ENCODE measurements at regions not wholly inside any gene's neighbourhood (a gene's known extent, or its start where the extent isn't known, plus 50 kb on each side); places are given as distances from the start of the nearest gene placed in this dataset.

DNA sequence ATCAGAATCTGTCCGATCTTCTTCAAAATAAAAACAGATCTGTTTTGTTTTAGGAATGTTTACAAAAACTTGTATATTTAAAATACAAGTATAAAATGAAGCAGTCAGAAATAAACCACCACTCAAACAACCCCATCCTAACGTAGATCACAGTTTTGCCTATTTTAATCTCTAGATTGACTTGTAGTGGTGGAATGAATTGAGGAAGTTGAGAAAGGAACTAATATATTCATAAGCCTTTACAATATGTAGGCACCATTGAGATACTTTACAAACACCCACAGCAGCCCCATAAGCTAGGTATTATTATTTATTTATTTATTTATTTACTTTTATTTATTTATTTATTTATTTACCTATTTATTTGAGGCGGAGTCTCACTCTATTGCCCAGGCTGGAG is 52.3 kb upstream of the KLF3 start:
- TF ChIP-seq, protein P1, sequence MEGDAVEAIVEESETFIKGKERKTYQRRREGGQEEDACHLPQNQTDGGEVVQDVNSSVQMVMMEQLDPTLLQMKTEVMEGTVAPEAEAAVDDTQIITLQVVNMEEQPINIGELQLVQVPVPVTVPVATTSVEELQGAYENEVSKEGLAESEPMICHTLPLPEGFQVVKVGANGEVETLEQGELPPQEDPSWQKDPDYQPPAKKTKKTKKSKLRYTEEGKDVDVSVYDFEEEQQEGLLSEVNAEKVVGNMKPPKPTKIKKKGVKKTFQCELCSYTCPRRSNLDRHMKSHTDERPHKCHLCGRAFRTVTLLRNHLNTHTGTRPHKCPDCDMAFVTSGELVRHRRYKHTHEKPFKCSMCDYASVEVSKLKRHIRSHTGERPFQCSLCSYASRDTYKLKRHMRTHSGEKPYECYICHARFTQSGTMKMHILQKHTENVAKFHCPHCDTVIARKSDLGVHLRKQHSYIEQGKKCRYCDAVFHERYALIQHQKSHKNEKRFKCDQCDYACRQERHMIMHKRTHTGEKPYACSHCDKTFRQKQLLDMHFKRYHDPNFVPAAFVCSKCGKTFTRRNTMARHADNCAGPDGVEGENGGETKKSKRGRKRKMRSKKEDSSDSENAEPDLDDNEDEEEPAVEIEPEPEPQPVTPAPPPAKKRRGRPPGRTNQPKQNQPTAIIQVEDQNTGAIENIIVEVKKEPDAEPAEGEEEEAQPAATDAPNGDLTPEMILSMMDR (IDR thresholded peaks at IDR 0.05; ENCODE audit: low read length), result no peak
- no peak for TF ChIP-seq EZH2 (IDR thresholded peaks at IDR 0.05; ENCODE audit: borderline replicate concordance, low read length)

All from OCI-LY1 (cell line).